RPMI7951 (cell line): ENCODE measurements at regions not wholly inside any gene's neighbourhood (a gene's known extent, or its start where the extent isn't known, plus 50 kb on each side); places are given as distances from the start of the nearest gene placed in this dataset.
A peak's percentile ranks its signal among the peaks of the same experiment; 100 is the strongest.

Experiments
- DNase-seq: peaks from one replicate; pipeline ENCODE4 v3.0.0-alpha.2; 2012; ENCODE audit warnings: low read depth

DNA sequence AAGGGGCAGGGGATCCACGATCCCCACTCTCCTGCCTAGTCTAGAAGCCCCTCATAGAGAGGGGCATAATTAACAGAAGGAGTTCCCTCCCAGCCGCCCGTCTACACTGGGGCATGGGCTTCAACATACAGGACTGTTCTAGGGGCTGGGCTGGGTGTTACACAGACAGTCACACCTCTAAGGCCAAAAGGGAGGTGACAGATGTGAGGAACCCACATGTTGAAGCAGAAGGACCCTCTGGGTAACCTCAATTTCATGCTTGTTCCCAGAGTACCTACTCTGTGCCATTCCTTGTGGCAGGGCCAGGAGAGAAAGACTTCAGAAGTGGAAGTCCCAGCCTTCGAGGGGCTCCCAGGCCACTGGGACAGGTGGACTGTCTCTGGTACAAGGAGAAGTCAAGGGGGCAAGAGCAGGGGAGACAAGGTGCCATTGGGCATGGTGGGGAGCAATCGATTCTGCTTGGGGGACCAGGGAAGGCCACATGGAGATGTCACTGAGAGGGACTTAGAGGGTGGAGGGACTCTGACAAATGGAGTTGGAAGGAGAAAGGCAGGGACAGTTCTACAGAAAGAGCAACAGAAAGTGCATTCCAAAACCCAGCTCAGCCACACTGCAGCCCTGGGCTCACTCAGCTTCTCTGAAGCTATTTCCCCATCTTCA, 71.3 kb downstream of the CPN2 start:
- no peak for DNase-seq

DNA sequence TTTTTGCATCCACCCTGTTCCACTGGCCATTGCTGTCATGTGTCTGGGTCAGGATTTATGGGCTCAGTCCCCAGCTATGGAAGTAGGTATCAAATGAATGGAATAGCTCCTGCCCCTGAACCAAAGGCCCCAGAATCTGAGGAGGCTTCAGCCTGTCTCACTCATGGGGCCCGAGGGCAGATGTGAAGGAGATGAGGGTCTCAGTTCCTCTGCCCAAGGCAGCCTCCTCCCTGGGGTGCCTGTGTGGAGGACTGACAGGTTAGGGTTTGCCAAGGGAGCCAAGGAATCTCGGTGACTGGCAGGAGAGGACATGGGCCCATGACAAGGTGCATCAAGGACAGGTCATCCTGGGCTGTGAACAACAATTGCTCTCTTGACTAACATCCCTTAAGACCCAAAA, 70.4 kb downstream of the CPN2 start:
- no peak for DNase-seq

DNA sequence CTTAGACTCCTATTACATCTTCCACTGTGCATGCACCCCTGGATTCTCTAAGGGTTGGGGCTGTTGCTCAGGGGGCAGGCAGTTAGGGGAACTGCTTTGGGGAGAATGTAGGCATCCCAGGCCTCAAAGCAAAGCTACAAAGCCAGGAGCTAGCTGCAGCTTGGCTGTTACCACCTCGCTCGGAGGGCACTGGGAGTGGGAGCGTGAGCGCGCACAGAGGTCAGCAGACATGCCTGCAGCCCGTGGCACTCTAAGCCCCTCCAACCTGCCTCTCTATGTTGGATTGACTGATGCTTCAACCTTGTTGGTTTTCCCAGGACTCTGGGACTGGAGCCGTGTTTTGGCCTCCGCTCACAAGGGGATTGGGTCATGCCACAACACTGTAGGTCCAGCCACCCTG, 69.8 kb downstream of the CPN2 start:
- DNase-seq = no peak

DNA sequence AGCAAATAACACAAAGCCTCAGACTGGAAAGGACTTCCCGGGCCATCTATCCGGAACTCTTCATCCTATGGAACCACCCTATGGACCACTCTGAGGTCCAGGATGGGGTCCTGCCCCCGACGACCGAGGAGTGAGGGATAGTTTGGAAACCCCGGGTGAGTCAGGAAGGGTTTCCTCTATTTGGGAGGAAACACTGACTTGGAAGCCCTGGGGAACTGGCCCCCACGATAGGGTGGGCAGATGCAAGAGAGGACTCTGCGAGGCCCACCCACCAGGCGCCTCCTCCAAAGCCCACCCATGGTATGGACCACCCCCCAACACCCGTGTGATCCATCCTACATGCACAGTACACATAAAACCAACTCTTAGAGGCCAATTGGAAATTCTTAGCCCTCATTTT, 69.4 kb downstream of the CPN2 start:
- no peak for DNase-seq

DNA sequence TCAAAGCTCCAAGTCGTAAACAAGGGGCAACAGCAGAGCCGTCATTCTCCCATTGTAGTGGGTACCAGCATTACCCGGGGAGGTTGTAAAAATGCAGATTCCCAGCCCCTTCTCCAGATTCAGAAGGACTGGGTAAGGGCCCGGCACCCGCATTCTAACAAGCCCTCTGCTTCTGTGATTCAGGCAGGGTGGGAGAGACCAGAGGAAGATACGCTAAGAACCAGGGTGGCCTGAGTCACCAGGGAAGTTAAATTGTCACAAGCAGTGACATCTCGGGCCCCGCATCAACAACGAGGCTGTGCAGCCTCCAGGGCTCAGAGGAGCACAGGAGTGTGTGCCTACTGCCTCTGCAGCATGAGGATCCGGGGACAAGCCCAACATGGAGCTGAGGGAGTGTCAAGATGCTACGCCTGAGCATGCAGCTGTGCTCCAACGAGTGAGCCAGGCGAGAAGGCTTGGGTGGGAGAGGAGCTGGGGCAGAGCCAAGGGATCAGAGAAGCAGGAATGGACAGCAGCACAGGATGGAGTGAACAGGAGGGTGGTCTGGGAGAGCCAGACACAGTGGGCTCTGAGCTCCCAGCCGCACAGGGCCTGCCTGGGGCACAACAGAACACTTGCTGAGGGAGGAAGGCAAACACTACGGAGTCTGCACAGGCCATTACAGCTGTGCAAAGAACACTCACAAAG, 68.5 kb downstream of the CPN2 start:
- no peak for DNase-seq

GRCh38 chr3:194283221-194284006, 67.7 kb downstream of the CPN2 start:
- no peak for DNase-seq

DNA sequence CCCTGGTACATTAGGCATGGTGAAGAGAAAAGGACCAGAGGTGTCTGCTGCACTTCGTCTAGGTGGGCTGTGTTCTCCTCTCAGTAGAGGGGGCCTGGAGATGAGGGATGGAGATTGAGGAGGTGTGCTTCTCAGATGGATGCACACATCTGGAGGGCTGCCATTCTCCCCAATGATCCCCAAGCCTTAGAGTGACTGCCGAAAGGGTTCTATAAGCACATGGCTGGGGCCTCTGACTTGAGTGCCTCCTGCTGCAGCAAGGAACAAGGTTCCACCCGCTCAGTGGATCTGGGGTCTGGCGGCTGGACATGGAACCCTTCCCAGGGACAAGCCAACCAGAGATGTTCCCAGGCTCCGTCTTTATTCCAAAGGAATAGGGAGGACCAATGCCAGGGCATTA, 66.8 kb downstream of the CPN2 start:
- no peak for DNase-seq

GRCh38 chr3:194285024-194285849, 65.9 kb downstream of the CPN2 start:
- peak; percentile 79 for DNase-seq

DNA sequence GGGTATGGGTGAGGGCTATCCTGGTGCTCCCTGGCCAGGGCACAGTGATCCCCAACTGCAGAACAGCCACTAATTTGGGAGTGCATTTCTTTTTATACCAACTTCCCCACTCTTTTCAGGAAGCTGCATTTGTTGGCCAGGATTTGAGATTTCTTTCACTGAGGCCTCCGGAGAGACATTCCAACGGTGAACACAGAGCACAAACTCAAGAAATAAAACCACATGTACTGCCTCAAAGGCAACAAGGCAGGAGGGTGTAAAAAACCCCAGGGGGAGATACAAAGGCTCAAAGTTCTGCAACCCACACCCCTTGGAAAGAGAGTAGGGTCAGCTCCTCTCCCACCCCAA, 65.3 kb downstream of the CPN2 start:
- peak; percentile 33 for DNase-seq

DNA sequence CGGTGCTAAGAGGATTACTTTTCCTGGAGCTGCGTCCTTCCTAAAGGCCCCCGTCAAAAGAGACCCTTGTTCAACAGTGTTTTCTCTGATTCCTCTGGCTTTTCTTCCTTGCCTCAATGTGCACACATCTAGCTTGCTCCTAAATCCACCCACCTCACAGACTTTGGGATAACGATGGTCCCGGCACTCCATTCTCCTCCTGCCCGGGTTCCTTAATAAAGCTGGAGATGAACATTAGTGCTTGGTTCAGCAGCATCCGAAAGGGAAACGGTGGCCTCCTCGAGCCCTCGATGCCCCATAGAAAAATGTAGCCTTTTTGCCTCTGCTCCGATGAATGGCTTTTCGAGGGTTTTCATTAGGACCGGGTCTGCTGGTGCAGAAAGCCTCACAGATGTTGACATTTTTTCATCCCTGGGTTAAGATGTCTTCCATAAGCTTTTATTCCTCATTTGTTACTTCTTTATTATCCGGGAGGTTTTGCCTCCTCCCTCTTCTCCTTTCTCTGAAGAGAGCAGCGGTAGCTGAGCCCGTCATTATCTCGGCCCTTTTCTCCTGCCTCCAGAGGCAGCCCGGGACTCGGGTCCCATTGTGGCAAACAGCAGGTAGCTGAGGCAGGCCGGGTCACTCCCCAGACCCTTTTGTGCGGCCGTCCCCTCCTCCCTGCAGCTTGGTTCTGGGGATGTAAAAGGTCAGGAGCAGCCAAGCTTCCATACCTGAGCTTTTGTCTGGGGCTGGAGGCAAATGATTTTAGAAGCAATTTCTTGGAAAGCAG, 64.6 kb downstream of the CPN2 start:
- no peak for DNase-seq

GRCh38 chr3:194287374-194287773, 63.8 kb downstream of the CPN2 start:
- no peak for DNase-seq

DNA sequence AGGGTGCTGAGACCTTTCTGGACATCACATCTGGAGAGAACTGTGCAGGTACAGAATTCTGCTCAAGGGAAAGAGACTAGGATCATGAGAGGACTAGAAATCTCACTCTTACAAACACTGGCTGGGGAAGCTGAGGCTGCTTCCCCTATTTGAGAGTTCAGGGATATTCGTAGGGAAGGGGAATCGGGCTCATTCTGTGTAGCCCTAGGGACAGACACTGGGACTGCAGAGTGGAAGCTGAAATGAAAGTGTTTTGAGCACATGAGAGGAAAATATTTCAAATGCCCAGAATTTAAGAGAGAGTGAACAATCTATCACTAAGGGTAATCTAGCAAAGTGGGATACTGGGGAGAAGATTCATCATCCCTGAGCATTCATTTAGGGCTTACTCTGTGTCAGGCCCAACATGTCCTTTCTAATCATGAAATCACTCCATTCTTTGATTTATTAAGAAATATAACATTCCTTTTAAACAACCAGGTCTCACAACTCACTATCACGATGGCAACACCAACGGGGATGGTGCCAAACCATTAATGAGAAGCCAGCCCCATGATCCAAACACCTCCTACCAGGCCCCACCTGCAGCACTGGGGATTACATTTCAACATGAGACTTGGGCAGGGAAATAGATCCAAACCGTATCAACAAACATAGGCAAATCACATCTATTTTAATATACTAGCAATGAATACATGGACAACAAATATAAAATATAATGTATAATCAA, 63.0 kb downstream of the CPN2 start:
- DNase-seq = no peak
